Inflammatory macrophage treated with lipopolysaccharide for 4 hours (primary cell): ENCODE measurements at regions not wholly inside any gene's neighbourhood (a gene's known extent, or its start where the extent isn't known, plus 50 kb on each side); places are given as distances from the start of the nearest gene placed in this dataset.
"Not testable (repeated sequence)": the region's sequence is repeated elsewhere in the genome, so short reads cannot be mapped to it uniquely, and the experiment has no call there.

Experiments
- DNase-seq: peaks from one replicate; pipeline ENCODE4 v3.0.0-alpha.2; 2020

DNA sequence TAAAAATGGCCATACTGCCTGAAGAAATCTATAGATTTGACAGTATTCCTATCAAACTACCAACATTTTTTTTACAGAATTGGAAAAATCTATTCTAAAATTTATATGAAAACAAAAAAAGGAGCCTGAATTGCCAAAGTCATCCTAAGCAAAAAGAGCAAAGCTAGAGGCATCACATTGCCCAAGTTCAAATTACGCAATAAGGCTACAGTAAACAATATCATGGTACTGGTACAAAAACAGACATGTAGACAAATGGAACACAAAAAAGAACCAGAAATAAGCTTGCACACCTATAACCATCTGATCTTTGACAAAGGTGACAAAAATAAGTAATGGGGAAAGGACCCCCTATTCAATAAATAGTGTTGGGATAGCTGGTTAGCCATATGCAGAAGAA lies 50.2 kb upstream of the THSD7B start:
- no peak for DNase-seq

DNA sequence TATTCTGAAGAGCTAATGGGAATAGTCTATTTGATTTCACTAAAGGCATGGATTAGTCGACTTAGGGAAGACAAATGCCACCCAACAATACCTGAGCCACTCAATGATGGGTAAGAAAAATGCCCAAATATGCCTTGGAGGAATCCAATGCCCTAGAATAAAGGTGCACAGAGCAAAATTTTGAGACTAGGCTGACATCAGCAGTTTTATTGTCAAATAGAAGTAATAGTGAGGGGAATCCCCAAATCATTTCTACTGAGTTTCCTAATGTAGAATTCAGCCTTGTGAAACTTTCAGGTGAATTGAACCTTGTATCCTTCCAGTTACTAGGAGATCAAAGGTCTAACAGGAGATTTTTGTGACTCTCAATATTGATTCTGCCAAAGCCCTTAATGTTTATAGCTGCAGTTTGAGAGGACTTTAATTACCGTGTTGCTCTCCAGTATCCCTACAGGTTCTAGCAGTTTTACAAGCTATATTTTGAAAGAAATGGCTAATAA lies 50.8 kb upstream of the THSD7B start:
- DNase-seq = no peak

DNA sequence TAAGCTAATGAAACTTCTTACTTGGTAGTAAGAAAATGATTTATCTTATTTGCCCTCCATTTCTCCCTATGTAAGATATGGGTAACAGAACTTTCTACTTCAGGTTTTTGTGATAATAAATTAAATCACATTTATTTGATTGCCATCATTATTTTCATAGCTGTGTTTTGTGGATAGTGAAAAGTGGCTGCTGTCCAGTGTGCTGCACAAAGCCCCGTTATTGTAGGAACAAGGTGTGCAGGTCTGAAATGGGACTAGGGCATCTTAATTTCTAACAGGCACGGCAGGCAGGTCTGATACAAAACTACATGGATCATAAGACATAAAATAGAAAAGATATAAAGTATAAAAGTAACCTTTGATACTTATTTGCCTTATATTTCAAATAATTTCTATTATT lies 51.6 kb upstream of the THSD7B start:
- no peak for DNase-seq

DNA sequence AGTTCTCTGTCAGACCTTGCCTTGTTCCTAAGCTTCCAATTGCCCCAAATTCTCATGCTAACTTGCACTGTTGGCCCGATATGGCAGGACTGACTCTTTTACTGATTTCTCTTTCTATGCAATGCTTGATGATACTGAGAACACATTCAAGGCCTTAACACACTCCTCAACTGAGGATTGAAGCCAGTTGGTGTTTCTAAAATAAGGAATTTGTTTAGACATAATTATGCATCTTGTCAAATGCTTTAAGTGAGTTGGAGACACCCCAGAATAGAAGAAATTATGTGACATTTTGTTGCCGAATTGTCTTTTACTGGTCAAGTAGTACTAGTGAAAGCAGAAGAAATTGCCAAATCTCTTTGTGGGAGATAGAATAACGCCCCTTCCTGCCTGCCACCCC lies 60.0 kb upstream of the THSD7B start:
- no peak for DNase-seq

DNA sequence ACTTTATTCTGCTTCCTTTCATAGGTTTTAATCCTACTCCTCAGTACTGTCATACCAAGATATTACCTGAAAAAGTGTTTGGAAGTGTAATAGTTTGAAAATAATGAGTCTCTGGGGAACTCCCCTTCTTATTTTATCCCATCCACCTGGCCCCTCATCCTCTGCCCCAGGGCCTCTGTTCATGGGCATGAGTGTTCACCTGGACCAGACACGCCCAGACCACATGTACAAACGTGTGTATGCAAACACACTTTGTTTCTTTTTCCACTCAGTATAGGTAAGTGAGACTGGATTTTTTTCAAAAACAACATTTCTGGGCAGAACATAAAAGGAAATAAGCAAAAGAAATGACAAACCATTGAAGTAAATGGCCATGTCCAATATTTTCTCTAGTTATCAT lies 62.1 kb upstream of the THSD7B start:
- no peak for DNase-seq

DNA sequence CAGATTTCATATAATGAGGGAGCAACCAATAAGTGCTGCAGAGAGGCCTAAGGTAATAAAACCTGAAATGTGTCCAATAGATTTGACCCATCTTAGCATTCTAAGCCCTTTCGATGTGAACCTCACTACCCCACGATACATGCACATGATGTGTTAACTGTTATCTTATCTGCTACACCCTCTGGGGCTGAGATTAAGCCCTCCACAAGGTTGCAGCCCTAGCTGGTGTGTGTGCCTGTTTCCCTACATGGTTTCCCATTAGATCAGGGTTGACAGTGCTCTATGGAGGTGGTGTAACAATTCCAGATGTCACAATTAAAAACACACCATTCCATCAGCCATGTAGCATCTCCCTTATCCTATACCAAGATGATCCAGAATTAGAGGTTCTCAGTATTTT lies 68.9 kb upstream of the THSD7B start:
- DNase-seq = no peak

DNA sequence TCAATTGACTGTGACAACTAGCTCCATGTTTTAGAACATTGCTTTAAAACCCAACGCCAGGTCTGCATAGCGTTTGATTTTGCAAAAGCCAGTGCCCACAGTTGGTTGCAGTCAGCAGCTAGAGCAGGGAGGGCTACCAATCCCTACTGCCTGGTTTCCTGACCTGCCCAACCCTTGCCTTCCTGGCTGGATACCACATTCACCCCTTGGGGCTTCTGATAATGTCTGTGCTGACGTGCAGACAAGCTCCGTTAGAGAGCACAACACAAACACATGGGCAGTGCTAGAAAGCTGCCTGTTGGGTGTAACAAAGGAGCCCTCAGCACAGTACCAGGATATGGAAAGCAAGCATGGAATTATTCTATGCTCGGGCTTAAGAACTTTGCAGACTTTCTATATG lies 71.4 kb upstream of the THSD7B start:
- no peak for DNase-seq

DNA sequence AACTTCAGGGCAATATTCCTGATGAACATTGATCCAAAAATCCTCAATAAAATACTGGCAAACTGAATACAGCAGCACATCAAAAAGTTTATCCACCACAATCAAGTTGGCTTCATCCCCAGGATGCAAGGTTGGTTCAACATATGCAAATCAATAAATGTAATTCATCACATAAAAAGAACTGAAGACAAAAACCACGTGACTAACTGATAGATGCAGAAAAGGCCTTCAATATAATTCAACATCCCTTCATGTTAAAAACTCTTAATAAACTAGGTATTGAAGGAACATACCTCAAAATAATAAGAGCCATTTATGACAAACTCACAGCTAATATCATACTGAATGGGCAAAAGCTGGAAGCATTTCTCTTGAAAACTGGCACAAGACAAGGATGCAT lies 85.3 kb upstream of the THSD7B start:
- DNase-seq = not testable (repeated sequence)

DNA sequence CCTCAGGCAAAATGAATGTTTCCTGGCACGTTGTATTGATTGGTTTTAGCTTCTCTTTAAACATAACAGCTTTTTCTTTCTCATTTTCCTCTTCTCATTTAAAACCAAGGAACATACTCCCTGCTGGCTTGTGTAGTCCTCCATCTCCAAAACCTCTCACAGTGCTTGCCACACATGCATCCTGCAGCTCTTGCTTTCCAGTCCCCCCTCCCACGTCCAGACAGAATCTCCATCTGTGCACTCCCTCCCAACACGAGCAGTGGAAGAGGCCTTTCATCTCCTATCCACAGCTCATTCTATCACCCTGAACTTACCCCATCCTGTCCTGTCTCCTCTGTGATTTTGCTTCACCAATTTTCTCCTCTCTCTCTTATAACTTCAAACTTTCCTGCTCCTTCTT lies 99.6 kb upstream of the THSD7B start:
- DNase-seq = no peak

DNA sequence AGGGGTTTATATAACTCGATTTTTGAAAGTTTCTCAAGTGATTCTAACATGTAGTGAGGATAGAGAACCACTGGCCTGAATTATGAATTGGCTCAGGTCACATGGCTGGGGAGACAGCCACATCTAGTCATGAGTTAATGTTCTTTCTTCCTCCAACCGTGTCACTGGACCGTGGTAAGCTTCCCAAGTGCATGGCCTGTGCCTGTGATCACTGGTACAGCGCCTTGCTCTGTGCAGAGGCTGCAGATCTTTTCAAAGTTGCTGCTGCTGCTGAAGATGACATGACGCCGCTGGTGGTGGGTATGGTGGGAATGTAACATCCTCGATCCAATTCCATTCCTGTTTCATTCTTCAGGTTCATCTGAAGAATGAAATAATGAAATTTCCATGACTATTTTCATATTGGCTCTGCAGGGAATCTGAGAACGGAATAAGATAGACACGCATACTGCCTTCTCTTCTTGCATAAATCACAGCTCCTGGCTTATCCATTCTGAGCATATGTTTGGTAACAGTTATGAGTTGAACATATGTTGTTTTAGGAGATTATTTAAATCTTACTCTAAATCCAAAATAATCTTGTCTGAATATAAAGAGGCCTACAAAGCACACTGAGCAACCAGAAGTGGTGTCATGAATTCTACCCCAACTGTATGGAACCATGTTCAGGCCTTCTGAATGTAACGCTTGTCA lies 100.5 kb upstream of the THSD7B start:
- DNase-seq = no peak

DNA sequence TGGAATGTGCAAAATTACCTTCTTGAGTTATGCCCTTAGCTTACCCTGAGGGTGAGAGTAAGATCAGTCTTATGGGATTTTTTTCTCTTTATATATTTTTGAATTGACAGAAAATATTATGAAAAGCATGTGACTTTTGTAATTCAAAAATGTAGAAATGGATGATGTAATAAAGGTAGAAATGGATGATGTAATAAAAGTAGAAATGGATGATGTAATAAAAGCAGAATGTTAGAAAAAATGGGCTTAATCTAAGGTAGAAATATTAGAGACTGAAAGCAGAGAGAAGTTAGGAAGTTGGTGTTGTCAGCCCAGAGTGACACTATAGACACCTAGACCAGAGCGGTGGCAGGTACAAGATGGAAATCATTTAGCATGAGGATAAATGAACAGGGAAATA lies 107.1 kb upstream of the THSD7B start:
- no peak for DNase-seq

DNA sequence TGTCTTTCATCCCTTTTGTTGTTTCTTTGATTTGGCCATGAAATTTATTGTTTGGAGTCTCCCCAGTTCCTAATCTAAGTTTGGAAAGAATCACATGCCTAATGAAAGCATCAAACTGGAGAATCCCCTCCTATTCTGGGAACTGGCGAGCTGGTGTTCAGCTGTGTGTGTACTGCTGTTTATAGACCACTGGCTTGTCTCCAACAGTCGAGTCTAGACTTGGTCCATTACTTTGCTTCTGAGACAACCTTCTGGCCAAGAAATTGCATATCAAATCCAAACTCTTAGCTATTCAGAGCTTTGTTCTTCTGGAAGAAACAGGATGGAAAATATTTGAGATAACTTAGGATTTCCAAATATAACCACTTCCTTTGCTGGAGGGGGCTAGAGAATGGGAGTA lies 111.5 kb upstream of the THSD7B start:
- DNase-seq = no peak

DNA sequence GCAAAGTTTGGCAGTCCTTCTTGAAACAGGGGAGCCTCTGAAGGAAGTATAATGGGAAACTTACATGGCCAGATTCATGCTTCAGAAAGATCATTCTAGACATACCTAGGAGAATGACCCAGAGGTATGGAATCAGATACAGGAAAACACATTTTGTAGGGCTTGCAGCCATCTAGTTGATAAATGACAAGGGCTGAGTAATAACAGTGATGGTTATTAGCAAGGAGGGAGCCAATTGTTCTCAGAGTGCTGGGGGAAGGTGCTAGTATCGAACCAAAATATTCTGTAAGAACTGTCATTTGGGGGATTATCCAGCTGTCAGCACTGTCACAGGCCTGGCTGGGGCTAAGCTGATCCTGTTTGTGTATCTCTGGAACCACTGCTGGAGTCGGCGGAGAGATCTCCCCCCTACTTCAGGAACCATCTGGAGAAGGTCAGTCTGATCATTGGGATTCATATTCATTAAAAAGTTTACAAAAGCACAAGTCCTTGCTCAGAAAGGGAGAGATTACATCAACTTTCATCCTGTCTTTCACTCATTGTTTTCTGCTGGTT lies 113.8 kb upstream of the THSD7B start:
- no peak for DNase-seq

DNA sequence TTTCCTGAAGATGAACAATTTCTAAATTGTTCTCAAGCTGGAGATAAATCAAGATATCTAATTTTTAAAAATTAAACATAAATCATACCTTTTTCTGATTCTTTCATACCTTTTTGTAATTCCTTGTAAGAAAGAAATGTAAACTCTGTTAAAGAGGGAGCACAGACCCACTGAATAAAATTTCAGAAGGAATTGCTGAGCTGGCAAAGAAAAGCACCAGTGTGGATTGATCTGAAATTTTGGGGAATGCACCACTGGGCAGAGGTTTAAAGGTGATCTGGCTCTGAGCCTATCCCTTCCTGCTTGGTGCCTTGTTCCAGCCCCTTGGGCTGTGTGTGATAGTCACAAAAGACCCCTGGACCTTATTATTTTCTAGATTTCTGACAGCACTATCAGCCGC lies 118.3 kb upstream of the THSD7B start:
- no peak for DNase-seq

DNA sequence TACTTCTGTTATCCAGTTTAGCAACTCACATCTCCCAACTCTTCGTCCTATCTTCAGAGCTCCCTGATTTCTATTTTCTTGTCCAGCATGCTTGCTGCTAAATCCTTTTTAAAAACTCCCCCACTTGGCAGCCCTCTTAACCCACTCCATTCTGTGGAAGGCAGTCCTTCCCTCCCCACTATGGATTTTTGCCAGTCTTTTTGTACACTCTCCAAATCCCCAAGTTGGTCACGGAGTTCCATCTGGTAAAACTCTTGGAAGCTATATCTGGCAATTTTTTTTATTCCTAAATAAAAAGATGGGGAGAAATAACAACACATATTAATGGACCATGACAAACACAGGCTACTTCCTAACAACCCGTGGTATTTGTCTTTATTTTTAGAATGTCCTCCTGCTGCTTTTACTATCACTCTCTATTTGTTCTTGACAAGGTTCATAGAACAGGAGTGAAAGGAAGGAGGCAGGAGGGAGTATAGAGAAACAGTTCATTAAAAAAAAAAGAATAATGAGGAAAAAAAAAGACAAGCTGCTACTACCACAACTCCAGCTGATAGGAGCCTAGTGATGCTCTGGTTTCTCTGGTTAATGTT lies 120.0 kb upstream of the THSD7B start:
- no peak for DNase-seq

DNA sequence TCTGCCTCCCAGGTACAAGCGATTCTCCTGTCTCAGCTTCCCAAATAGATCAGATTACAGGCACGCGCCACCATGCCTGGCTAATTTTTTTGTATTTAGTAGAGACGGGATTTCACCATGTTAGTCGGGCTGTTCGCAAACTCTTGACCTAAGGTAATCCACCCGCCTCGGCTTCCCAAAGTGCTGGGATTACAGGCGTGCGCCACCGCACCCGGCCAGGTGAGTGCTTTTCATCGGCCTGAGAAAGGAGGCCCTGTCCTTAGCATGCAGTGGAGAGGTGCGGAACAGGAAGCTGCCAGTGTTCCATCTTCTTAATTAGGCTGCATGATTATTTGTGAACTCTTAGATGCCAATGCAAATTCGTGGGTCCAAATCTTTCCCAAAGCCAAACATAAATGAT lies 125.7 kb upstream of the THSD7B start:
- DNase-seq = no peak

DNA sequence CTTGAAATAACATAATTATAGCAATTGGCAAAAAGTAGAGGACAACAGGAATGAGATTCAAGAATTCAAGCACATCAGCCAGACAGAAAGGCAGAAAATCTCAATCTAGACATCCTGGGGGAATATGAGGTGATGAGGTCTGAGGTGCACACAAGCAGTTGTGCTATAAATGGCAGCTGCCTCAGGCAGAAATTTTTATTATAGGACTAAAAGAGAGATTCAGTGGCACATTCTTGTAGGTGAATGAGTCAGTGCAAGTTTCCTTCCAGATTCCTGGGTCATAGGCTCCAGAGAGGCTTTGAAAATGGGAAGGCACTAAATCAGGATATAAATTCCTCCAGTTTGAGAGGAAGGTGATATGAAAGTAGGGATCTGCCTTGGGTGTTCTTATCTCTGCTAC lies 127.2 kb upstream of the THSD7B start:
- no peak for DNase-seq

DNA sequence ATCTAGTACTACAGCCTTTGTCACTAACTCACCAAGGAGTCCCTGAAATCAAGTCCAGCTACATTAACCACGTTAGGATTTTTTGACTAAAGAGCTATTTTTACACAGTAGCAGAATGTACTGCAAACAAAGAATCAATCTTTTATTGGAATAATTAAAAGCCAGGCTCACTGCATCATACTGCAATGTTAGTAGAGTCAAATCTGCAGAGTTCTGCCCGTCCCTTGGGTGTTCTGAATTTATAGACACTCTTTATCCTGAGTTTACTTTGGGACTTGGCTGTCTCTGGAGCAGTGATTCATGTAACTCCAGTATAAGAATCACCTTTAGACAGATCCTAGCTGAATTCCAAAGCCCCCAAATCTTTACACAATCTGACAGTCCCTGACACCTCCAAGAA lies 127.9 kb upstream of the THSD7B start:
- no peak for DNase-seq

DNA sequence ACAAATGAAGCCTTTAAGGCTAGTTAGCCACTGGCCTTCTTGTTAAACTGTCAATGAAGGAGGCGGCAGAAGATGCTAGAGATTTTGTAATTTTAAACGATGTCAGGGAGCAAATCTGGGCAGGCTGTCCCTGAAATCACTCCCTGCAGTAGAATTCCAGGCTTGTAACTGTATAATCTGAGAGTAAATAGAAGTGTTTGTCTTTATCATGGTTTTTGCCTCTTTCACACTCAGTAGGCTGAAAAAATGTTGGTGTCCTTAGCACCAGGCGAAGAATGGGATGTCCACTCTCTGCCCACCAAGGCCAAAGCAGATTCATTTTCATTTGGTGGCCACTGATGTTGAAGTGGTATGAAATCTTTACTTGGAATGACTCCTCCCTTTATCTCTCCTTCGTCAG lies 136.9 kb upstream of the THSD7B start:
- no peak for DNase-seq

DNA sequence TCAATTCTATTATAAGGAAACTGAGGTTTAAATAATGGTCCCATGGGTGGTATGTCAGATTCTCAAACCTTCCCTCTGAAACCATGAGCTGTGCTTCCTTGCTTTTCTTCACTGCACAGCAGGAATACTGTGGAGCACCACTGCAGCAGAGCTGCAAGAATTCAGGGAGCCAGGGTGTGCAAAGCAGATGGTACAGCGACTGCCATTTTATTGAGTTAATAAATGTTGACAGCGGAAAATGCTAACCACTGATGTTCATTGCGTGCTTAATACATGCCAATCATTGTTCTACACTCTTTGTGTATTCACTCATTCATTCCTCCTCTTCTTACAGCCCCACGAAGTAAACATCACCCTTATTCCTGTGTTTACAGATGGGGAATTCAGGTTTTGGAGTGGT lies 152.2 kb upstream of the THSD7B start:
- DNase-seq = no peak

DNA sequence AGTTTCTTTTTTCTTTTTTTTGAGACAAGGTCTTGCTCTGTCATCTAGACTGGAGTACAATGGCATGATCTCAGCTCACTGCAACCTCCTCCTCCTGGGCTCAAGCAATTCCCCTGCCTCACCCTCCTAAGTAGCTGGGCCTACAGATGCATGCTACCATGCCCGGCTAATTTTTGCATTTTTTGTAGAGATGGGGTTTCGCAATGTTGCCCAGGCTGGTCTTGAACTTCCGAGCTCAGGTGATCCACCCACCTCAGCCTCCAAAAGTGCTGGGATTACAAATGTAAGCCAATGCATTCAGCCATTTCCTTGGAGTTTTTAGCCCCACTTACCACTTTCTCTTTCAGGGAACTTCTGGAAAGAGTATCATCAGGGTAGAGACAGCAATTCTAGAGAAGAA lies 153.3 kb upstream of the THSD7B start:
- DNase-seq = no peak

DNA sequence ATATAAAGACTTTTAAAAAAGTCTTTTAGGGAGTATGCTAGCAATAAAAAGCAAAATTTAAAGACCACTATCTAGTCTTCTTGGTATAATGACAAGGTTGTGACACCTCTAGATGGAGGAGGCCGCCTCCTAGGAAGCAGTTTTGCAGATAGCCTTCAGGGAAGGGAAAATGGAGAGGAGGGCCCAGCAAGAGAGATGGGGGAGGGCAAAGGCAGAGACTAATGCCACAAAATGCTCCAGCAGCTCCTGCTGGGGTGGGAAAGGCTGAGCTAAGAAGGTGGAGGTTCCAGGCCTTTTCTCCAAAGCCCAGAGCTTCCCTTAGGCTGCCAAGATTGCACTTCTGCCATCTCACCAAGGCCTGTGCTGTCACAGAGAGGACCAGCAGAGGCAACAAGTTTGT lies 153.9 kb upstream of the THSD7B start:
- no peak for DNase-seq

DNA sequence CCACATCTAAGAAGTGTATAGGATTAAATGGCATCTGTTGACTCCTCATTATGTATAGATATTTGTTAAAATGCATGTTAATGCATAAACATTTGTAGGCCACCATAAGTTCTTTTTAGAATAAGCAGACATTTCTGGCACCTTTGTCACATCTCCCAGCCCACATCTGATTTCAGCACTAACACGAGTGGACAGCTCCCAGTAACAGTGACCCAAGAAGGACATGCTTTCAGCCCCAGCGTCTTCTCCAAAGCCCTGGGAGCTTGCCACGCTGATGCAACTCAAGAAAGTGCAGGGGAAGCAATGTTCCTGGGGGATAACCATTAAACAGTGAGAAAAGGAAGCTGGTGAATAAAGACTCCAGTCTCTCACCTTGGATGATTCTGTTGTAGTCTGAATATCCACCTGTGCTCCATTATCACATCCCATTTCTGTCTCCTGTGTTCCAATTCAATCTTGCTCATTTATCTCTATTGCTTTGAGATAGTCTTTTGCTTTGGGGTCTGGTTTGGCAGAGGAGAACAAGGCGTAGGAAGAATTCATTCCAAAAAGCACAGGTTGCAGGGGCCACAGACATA lies 182.6 kb upstream of the THSD7B start:
- DNase-seq = no peak

DNA sequence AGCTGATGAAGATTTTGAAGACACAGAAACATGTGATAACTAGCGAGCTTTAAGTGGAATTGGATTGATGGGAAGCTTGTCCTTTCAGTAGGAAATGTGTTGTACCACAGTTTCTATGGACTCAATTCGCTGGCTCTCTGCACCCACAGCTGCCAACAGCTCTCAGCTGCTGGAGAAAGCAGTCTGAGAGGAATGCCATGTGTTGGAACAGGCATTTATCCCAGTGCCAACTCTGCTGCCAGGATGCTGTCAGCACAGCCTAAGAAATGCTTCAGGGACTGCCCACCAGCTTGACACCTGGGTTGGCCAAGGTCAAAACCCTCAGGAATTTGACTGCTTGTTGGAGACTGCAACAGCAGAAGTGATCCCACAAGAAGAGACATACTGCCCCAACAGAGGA lies 193.0 kb upstream of the THSD7B start:
- no peak for DNase-seq

DNA sequence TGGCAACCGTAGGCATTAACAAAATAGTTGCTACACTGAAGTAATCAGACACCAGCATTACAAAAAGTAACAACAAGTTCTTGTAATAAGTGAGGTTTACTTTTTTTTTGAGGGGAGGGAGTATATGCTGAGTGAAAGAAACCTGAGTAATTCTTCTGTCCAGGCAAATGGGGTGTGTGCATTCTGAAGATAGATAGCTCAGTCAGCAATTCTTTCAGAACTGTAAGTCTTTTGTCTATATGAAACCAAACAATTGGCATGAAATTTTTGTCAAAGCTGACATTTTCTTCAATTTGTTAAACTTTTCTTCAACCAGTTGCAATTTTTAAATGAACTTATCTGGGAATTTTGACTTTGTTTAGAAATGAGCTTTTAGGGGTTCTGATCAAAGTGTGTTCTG lies 208.1 kb upstream of the THSD7B start:
- DNase-seq = no peak
